GM12892 (cell line): ENCODE measurements at regions not wholly inside any gene's neighbourhood (a gene's known extent, or its start where the extent isn't known, plus 50 kb on each side); places are given as distances from the start of the nearest gene placed in this dataset.

Experiments
- DNase-seq: peaks from one replicate; pipeline ENCODE4 v3.0.0; 2011; ENCODE audit not compliant: insufficient read length
- FAIRE-seq: peaks from 2 replicates; lab custom pipeline; 2011; peaks lifted over from hg19 to GRCh38; lab: Jason Lieb, UNC
- POLR2A ChIP-seq: IDR thresholded peaks from 2 replicates; pipeline ENCODE4 v1.6.1; 2011; ENCODE audit warnings: low read depth, low read length, control low read depth
- POLR2AphosphoS5 ChIP-seq: IDR thresholded peaks from 2 replicates; pipeline ENCODE4 v1.6.1; 2011; ENCODE audit warnings: low read depth, low read length, control low read depth
- TAF1 ChIP-seq: IDR thresholded peaks from 2 replicates; pipeline ENCODE4 v1.6.1; 2011; ENCODE audit warnings: low read depth, mild to moderate bottlenecking, control low read depth, low read length, borderline replicate concordance

DNA sequence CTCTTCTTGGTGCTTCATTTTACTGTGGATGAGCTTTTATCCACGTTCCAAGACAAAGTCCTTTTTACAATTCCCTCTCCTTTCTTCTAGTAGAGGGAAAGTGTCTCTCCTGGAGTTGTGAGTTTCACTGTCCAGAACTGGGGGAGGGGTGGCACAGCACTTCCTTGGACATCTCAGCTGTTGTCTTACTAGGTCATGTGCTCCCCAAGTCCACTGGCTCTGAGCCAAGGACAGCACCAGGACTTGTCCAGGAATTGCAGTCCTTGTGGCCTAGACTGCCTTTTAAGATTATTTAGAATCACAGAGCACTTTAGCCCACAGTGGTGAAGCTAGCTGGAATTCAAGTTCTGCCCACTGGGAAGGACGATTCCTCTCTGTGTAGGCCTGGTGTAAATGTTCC, 700.2 kb upstream of the PTPRD start:
- FAIRE-seq (no peak), DNase-seq (no peak)
- no peak for TF ChIP-seq POLR2A

DNA sequence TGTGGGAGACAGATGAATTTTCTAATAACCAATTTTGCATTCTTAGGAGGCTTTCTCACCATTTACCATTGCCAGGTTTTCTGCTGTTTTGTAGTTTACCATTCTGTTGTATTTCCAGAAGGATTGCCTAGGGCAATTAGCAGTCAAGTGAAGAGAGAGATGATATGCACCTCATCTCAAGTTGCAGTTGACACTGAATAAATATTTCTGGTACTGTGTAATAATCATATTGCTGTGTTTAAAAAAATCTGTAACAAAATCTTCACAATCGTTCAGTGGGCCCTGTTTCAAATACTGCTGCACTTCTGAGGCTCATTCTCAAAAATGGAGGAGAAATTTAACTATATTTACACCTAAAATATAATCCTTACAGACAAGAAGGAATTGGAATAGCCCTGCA, 706.1 kb upstream of the PTPRD start:
- DNase-seq (no peak), FAIRE-seq (no peak)
- TF ChIP-seq POLR2AphosphoS5 (no peak), TAF1 (no peak), POLR2A (no peak)

DNA sequence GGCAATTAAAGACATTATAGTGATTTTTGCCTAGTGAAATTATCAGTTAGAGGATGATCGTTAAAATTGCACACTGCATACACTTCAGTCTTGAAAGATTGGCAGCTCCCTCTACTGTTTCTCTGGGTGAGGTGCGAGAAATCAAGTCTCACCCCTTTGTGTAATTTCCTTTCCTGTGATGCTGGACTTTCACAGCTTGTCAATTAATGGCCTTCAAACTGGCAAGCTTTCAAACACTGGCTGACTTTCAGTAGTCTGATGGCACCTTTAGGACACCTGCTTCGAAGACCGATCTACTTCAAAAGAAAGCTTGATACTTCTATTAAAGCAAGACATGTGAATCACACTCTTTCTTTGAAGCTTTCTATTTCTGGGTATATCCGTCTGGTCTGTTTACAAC, 706.7 kb upstream of the PTPRD start:
- FAIRE-seq, result no peak
- DNase-seq, result no peak
- TF ChIP-seq TAF1, result no peak
- no peak for TF ChIP-seq POLR2AphosphoS5
- TF ChIP-seq POLR2A, result no peak

DNA sequence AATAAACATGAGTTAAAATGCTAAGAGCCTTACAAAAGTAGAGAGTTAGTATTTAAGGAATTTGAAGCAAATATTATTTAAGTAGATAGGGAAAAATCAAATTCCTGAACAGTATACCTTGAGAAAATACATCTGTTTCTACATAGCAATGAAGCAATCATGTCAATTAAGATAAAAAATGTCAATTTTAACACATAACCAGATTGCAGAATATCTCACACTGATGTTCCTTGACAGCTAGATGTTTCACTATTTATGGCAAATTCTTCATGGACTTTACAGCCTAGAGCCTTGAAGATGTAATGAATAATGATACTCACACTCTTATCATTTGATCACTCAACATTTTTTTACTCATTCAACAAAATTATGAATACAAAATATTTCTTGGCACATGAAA, 708.2 kb upstream of the PTPRD start:
- TF ChIP-seq POLR2AphosphoS5 (no peak), TAF1 (no peak), POLR2A (no peak)
- no peak for DNase-seq
- FAIRE-seq, result no peak

DNA sequence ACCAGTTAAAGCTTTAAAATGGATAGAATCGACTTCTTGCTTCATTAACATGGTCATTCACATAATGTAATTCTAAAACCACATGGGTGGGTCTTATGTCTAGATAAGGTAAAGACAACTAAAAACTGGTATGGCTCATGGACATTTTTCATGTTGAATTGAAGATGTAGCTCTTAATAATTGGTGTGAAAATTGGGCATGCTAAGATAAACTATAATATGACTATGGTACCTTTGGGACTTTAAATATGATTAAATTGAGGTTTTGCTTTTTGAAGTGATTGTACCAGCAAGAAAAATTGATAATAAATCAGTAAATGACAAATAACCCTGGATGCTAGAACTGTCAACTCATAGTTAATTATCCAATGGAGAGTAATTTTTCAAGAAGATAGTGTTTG, 710.7 kb upstream of the PTPRD start:
- no peak for FAIRE-seq
- TF ChIP-seq TAF1, result no peak
- no peak for TF ChIP-seq POLR2A
- no peak for TF ChIP-seq POLR2AphosphoS5
- DNase-seq, result no peak

DNA sequence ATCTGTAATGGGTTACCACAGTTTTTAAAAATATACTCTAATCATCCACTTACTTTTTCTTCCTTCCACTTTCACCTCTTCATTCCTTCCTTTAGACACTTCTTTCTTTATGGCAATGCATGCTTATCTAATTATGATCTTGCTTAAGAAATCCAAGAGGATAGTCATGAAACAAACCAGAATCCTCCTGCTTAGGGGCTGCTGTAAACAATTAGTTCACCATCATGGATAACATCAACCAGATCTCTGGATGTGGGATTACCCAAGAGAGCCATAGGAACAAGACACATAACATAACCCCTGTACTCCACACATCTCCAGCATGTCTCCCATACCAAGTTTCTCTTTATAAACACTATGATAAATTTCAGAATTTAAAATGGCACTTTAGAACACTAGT, 713.4 kb upstream of the PTPRD start:
- no peak for FAIRE-seq
- TF ChIP-seq POLR2AphosphoS5 (no peak), POLR2A (no peak), TAF1 (no peak)
- DNase-seq, result no peak

DNA sequence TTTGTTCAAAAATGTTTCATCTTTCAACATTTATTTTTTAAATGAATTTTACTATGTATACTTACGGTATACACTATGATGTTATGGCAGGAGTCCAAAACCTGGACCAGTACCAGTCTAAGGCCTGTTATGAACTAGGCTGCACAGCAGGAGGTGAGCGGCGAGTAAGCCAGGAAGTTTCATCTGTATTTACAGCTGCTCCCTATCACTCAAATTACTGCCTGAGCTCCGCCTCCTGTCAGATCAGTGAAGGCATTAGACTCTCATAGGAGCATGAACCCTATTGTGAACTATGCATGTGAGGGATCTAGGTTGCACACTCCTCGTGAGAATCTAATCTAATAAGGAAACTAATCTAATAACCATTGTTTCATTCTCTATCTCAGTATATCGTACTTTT, 715.5 kb upstream of the PTPRD start:
- no peak for FAIRE-seq
- DNase-seq, result no peak
- no peak for TF ChIP-seq TAF1
- TF ChIP-seq POLR2AphosphoS5, result no peak
- TF ChIP-seq POLR2A, result no peak

DNA sequence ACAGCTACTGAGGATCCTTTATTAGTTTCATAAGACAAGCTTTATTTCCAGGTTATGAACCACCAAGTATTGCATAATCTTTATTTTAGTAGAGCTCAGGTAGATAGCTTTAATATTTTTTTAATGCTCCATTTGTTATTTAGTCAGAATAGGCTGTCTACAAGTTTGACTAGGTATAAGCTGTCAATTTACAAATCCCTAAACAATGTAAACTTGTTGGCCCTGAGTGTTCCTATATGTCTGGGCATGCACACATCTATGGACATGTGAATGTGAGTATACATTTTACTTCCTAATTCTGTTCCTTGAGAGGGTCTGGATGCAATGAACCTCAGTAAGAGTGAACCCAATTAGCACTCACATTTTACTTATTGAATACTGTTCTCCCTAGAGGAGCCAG, 722.2 kb upstream of the PTPRD start:
- FAIRE-seq, result no peak
- DNase-seq, result no peak
- TF ChIP-seq TAF1, result no peak
- no peak for TF ChIP-seq POLR2A
- no peak for TF ChIP-seq POLR2AphosphoS5

DNA sequence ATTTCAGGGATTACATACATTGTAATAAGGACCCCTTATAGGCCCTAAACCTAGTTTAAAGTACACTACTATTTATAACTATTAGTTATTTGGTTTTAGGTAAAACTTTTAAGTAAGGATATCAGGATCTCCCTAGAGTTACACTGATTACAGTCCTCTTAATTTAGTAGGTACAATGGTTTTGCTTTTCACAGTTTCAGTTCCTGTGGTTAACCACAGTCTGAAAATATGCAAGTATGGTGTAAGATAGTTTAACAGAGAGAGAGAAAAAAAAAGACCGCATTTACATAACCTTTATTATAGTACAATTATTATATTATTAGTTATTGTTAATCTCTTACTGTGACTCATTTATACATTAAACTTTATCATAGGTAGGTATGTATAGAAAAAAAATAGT, 725.3 kb upstream of the PTPRD start:
- FAIRE-seq, result no peak
- TF ChIP-seq POLR2AphosphoS5, result no peak
- DNase-seq, result no peak

DNA sequence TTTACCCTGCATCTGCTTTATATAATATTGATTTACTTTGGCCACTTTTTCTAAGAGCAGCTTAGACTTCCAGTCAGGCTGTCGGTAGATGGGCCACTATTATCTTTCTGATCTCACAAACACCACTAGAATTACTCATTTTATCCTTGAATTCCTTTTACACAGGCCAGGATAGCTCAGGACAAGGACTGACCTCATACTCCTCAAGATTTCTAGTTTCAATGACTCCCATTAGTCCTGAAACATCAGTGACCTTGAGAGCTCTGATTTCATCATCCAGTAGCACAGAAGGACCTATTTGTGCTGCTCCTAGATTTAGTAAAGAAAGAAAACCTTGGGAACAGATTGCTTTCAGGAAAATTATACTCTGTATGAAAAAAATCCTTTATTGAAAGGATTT, 727.9 kb upstream of the PTPRD start:
- no peak for FAIRE-seq
- TF ChIP-seq POLR2AphosphoS5, result no peak
- DNase-seq, result no peak

DNA sequence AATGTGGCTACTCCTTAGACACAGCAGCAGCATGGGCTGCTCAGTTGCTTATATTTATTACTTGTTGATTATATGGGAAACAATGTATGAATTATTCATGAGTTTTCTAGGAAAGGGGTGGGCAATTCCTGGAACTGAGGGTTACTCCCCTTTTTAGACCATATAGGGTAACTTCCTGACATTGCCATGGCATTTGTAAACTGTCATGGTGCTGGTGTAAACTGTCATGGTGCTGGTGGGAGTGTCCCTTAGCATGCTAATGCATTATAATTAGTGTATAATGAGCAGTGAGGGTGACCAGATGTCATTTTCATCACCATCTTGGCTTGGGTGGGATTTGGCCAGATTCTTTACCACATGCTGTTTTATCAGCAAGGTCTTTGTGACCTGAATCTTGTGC, 734.6 kb upstream of the PTPRD start:
- no peak for DNase-seq
- TF ChIP-seq POLR2A (no peak), POLR2AphosphoS5 (no peak), TAF1 (no peak)
- no peak for FAIRE-seq

DNA sequence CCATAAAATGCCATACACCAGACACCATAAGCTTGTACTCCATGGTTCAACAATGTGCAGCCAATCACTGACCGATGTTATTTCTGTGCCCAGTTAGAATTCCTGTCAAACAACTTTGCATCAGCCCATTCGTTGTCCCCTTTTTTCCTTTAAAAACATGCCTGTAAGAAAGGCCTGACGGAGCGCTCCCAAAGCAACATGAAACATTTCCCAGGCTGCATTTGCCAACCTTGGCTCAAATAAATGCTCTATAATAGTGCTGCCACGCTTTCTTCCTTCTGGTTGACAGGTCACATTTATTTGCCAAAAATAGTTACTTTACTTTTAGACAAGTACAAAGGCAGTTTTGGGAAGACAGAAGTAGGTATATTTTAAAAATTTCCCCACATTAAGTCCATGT, 735.6 kb upstream of the PTPRD start:
- FAIRE-seq (no peak), DNase-seq (no peak)
- no peak for TF ChIP-seq TAF1
- no peak for TF ChIP-seq POLR2AphosphoS5
- no peak for TF ChIP-seq POLR2A

DNA sequence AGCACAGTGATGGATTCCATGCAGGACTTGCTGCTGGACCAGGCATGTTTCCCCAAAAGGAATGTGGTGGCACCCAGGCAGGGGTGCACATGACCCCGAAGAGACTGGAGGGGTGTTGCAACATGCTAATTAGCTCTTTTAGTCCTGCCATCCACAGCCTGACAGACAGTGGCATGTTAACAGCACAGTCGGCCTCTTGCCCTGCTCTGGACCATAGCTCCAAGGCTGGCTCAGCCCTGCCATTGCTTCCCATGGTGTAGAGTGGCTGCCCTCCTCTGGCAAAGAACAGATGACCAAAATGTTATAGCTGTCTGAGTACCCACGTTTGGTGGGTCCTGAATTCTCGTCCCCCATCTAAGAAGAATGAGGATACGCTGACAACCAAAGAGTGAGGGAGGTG, 736.4 kb upstream of the PTPRD start:
- DNase-seq (no peak), FAIRE-seq (no peak)
- TF ChIP-seq POLR2AphosphoS5 (no peak), TAF1 (no peak), POLR2A (no peak)
